ENCODE measurements at regions not wholly inside any gene's neighbourhood (a gene's known extent, or its start where the extent isn't known, plus 50 kb on each side); places are given as distances from the start of the nearest gene placed in this dataset.
A peak's percentile ranks its signal among the peaks of the same experiment; 100 is the strongest.

DNA sequence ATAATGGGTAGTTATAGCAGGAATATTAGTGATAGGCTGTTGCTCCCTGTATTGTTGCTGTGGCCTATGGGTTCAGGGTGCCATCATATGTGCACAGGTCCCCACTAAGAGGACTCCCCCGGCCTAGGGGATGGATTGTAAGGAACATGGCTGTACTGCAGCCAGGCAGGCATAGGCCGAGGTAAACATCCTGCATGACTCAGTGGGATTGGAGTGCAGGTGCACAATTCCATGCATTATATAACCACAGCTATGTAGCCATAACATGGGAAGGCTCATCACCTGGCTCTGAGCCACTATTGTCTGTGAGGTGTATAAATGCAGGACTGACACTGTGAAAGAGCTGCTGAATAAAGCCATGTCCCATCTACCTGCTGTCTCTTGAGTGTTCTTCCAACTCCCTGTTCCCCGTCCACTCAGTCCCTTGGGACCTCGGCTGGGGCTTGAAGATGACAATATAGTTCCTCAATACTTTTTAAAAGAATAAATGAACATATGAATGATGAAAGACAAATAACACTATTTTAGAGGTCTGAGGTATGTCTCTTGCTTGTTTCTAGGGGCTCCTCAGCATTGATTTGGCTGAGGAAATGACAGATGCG is 425.2 kb downstream of the IDS start:
- H3K4me3 ChIP-seq (ENCODE audit: control insufficient read depth, low read depth, low read length), result no peak overlapping the region
- DNase-seq (ENCODE audit: low read depth), result no peak
- TF ChIP-seq CTCF (conservative IDR thresholded peaks at IDR 0.05; ENCODE audit: control insufficient read depth, insufficient read depth, low read depth, low read length), result no peak

GRCh38 chrX:149074398-149074797 is 430.7 kb downstream of the IDS start:
- no peak overlapping the region for H3K4me3 ChIP-seq (ENCODE audit: control insufficient read depth, low read depth, low read length)
- TF ChIP-seq CTCF (conservative IDR thresholded peaks at IDR 0.05; ENCODE audit: control insufficient read depth, insufficient read depth, low read depth, low read length), result no peak
- peak; percentile 75 for DNase-seq (ENCODE audit: low read depth)

- TF ChIP-seq CTCF (conservative IDR thresholded peaks at IDR 0.05; ENCODE audit: control insufficient read depth, insufficient read depth, low read depth, low read length), result no peak
- DNase-seq (ENCODE audit: low read depth), result no peak
- H3K4me3 ChIP-seq (ENCODE audit: control insufficient read depth, low read depth, low read length), result no peak overlapping the region
Observed at GRCh38 chrX:149073479-149073878, 431.6 kb downstream of the IDS start.

- no peak overlapping the region for H3K4me3 ChIP-seq (ENCODE audit: control insufficient read depth, low read depth, low read length)
- no peak for TF ChIP-seq CTCF (conservative IDR thresholded peaks at IDR 0.05; ENCODE audit: control insufficient read depth, insufficient read depth, low read depth, low read length)
- peak; percentile 30 for DNase-seq (ENCODE audit: low read depth)
Observed at GRCh38 chrX:149069899-149070298, 435.2 kb downstream of the IDS start.

DNA sequence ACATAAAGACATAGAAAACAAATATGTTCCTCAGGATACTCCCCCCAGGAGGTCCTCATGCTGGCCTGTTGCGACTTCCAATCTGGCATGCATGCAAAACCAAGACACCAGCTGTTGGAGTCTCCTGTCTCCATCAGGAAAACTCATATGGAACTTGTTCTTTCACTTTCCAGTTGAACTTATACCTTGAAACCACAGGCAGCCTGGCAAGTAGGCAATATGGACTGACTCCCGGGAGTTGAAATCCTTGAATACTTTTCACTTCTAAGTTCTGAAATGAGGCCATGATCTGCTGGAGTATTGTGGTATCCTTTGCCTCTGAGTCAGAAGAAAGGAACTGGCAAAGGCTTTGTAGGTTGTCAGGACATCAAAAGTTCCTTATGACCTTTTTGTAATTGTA is 444.2 kb downstream of the IDS start:
- DNase-seq (ENCODE audit: low read depth), result peak; percentile 68
- TF ChIP-seq CTCF (conservative IDR thresholded peaks at IDR 0.05; ENCODE audit: control insufficient read depth, insufficient read depth, low read depth, low read length), result no peak

More for the DNA sequence above, 444.2 kb downstream of the IDS start:
- no peak overlapping the region for H3K4me3 ChIP-seq (ENCODE audit: control insufficient read depth, low read depth, low read length)
